GM23248 (cell line): ENCODE measurements at regions not wholly inside any gene's neighbourhood (a gene's known extent, or its start where the extent isn't known, plus 50 kb on each side); places are given as distances from the start of the nearest gene placed in this dataset.

Source experiments
- DNase-seq: peaks from one replicate; pipeline ENCODE4 v3.0.0-alpha.2; 2015
- H2AFZ ChIP-seq: fragments of 200-600 bp; sonication (generic); 2 replicates; pipeline ENCODE4 v1.6.1; 2016; ENCODE audit warnings: antibody characterized with exemption
- H3F3A ChIP-seq: fragments of 200-600 bp; sonication (generic); 2 replicates; pipeline ENCODE4 v1.6.1; 2016; ENCODE audit warnings: mild to moderate bottlenecking, antibody characterized with exemption, mixed run types; ENCODE audit not compliant: insufficient read depth
- H3K27ac ChIP-seq: fragments of 200-600 bp; sonication (generic); 2 replicates; pipeline ENCODE4 v1.5.1; 2016; ENCODE audit warnings: mild to moderate bottlenecking
- H3K27me3 ChIP-seq: fragments of 200-600 bp; sonication (generic); replicated peaks from 2 replicates; pipeline ENCODE4 v1.6.1; 2016; ENCODE audit warnings: mild to moderate bottlenecking; ENCODE audit not compliant: insufficient read depth
- H3K36me3 ChIP-seq: fragments of 200-600 bp; sonication (generic); 2 replicates; pipeline ENCODE4 v1.6.1; 2016; ENCODE audit warnings: low read depth, mild to moderate bottlenecking
- H3K4me1 ChIP-seq: fragments of 200-600 bp; sonication (generic); 2 replicates; pipeline ENCODE4 v1.6.1; 2016; ENCODE audit warnings: mild to moderate bottlenecking; ENCODE audit not compliant: insufficient read depth
- H3K4me2 ChIP-seq: fragments of 200-600 bp; sonication (generic); one replicate; pipeline ENCODE4 v1.6.1; 2016; ENCODE audit warnings: mild to moderate bottlenecking; ENCODE audit not compliant: unreplicated experiment
- H3K4me3 ChIP-seq: fragments of 200-600 bp; sonication (generic); 2 replicates; pipeline ENCODE4 v1.5.1; 2016; ENCODE audit warnings: mild to moderate bottlenecking
- H3K79me2 ChIP-seq: fragments of 200-600 bp; sonication (generic); 2 replicates; pipeline ENCODE4 v1.6.1; 2016; ENCODE audit warnings: mild to moderate bottlenecking; ENCODE audit not compliant: insufficient read depth
- H3K9ac ChIP-seq: fragments of 200-600 bp; sonication (generic); 2 replicates; pipeline ENCODE4 v1.6.1; 2016; ENCODE audit warnings: mild to moderate bottlenecking
- H3K9me2 ChIP-seq: fragments of 200-600 bp; sonication (generic); 2 replicates; pipeline ENCODE4 v1.6.1; 2016; ENCODE audit warnings: mixed run types, mild to moderate bottlenecking, moderate library complexity; ENCODE audit not compliant: insufficient read depth
- H3K9me3 ChIP-seq: fragments of 200-600 bp; sonication (generic); one replicate; pipeline ENCODE4 v1.6.1; 2017; ENCODE audit warnings: low read depth
- H4K20me1 ChIP-seq: fragments of 200-600 bp; sonication (generic); 2 replicates; pipeline ENCODE4 v1.6.0; 2016; ENCODE audit not compliant: insufficient read depth
- EZH2 ChIP-seq: fragments of 200-600 bp; sonication (generic); IDR thresholded peaks from 2 replicates; pipeline ENCODE4 v1.6.1; 2018; ENCODE audit warnings: antibody characterized with exemption, mild to moderate bottlenecking; ENCODE audit not compliant: insufficient read depth, poor library complexity, severe bottlenecking
- EZH2phosphoT487 ChIP-seq: fragments of 200-600 bp; sonication (generic); IDR thresholded peaks from 2 replicates; pipeline ENCODE4 v1.6.1; 2018; ENCODE audit warnings: antibody characterized with exemption, moderate library complexity, mild to moderate bottlenecking, low read depth; ENCODE audit not compliant: insufficient read depth
- WGBS, 2 experiments: methylation state at CpG; one replicate each; pipeline ENCODE4 v1.1.6; 2015 to 2017; ENCODE audit warnings: low lambda C conversion rate in 2 of 2, low coverage in 1 of 2; ENCODE audit errors: missing lambda C conversion rate in 2 of 2; 5-methylcytosine and 5-hydroxymethylcytosine counted together
- in situ Hi-C: fragments of 300-500 bp; cut with MboI; formaldehyde crosslinking; loops from 2 replicates; pipeline ENCODE4 v1.15.0; 2020

- Histone ChIP-seq H3K27ac (no peak overlapping the region), H3K79me2 (no peaks in the 10 kb centered on the region), H3K4me2 (no peak overlapping the region), H3K9ac (no peak overlapping the region), H3F3A (no peaks in the 10 kb centered on the region), H3K9me2 (no peaks in the 10 kb centered on the region), H3K27me3 (no peaks in the 10 kb centered on the region), H2AFZ (no peak overlapping the region), H3K4me1 (no peaks in the 10 kb centered on the region), H3K36me3 (no peaks in the 10 kb centered on the region), H3K9me3 (no peaks in the 10 kb centered on the region), H3K4me3 (no peak overlapping the region), H4K20me1 (no peaks in the 10 kb centered on the region)
- TF ChIP-seq EZH2phosphoT487 (no peak), EZH2 (no peak)
- 10 to 14% methylated on average over 2 of the region's 2 CpGs for WGBS, 2 experiments
- DNase-seq = no peak
- in situ Hi-C loops = no loop called here
These were observed 391.0 kb downstream of the SOX11 start for GRCh38 chr2:6083136-6083535.

- H2AFZ ChIP-seq = no peak overlapping the region
- no peaks in the 10 kb centered on the region for H3K79me2 ChIP-seq
- in situ Hi-C loops = no loop called here
- no peaks in the 10 kb centered on the region for H4K20me1 ChIP-seq
- H3K9me2 ChIP-seq = no peaks in the 10 kb centered on the region
- no peaks in the 10 kb centered on the region for H3K9me3 ChIP-seq
- no peak overlapping the region for H3K4me2 ChIP-seq
- no peak overlapping the region for H3K27ac ChIP-seq
- no peaks in the 10 kb centered on the region for H3F3A ChIP-seq
- no peak overlapping the region for H3K9ac ChIP-seq
- H3K27me3 ChIP-seq = no peaks in the 10 kb centered on the region
- WGBS, 2 experiments = 5 to 7% methylated on average over 3 of the region's 3 CpGs
- no peaks in the 10 kb centered on the region for H3K4me1 ChIP-seq
- TF ChIP-seq EZH2phosphoT487 = no peak
- no peak for TF ChIP-seq EZH2
- no peak for DNase-seq
- no peaks in the 10 kb centered on the region for H3K36me3 ChIP-seq
- no peak overlapping the region for H3K4me3 ChIP-seq
These were observed 397.3 kb downstream of the SOX11 start for GRCh38 chr2:6089474-6089873.

- no peak overlapping the region for H3K9ac ChIP-seq
- H3K4me2 ChIP-seq = no peak overlapping the region
- no peaks in the 10 kb centered on the region for H3K36me3 ChIP-seq
- no peak overlapping the region for H3K27ac ChIP-seq
- 30 to 32% methylated on average over 3 of the region's 3 CpGs for WGBS, 2 experiments
- DNase-seq = no peak
- TF ChIP-seq EZH2 (no peak), EZH2phosphoT487 (no peak)
- H2AFZ ChIP-seq = no peak overlapping the region
- H3K4me3 ChIP-seq = no peak overlapping the region
- no peaks in the 10 kb centered on the region for H3K79me2 ChIP-seq
- in situ Hi-C loops = no loop called here
- no peaks in the 10 kb centered on the region for H3K27me3 ChIP-seq
- no peaks in the 10 kb centered on the region for H3K9me2 ChIP-seq
- H3F3A ChIP-seq = no peaks in the 10 kb centered on the region
- no peaks in the 10 kb centered on the region for H4K20me1 ChIP-seq
- no peaks in the 10 kb centered on the region for H3K9me3 ChIP-seq
- no peaks in the 10 kb centered on the region for H3K4me1 ChIP-seq
These were observed 411.2 kb downstream of the SOX11 start for GRCh38 chr2:6103372-6103771.

GRCh38 chr2:6103949-6104348 lies 411.8 kb downstream of the SOX11 start:
- no peaks in the 10 kb centered on the region for H3K9me2 ChIP-seq
- no peak overlapping the region for H3K27ac ChIP-seq
- no peak for DNase-seq
- H3K9ac ChIP-seq = no peak overlapping the region
- H3K27me3 ChIP-seq = no peaks in the 10 kb centered on the region
- H3K4me1 ChIP-seq = no peaks in the 10 kb centered on the region
- in situ Hi-C loops = no loop called here
- no peaks in the 10 kb centered on the region for H3F3A ChIP-seq
- H4K20me1 ChIP-seq = no peaks in the 10 kb centered on the region
- 29 to 47% methylated on average over 3 of the region's 3 CpGs for WGBS, 2 experiments
- no peaks in the 10 kb centered on the region for H3K36me3 ChIP-seq
- no peak overlapping the region for H3K4me2 ChIP-seq
- no peaks in the 10 kb centered on the region for H3K79me2 ChIP-seq
- H3K4me3 ChIP-seq = no peak overlapping the region
- H2AFZ ChIP-seq = no peak overlapping the region
- TF ChIP-seq EZH2phosphoT487 (no peak), EZH2 (no peak)
- H3K9me3 ChIP-seq = no peaks in the 10 kb centered on the region

DNA sequence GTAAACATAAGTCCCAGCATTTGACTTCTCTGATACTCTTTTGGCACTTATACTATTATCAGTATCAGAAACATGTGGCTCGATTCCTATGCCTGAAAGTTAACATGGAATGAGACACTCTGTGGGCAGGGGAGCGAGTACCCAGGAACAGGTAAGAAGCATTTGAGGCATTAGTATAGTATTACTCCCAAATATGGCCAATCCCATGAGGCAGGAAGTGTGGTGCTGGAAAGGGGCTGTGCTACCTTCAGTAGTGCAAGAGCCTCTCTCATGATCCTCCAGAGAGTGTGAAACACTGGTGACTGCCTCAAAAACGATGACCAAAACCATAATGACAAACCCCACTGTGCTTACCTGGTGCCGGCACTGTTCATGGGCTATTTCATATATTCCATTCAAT lies 415.1 kb downstream of the SOX11 start:
- Histone ChIP-seq H3K4me3 (no peak overlapping the region), H3F3A (no peaks in the 10 kb centered on the region), H3K9me3 (no peaks in the 10 kb centered on the region), H3K9ac (no peak overlapping the region), H3K4me1 (no peaks in the 10 kb centered on the region), H3K27ac (no peak overlapping the region), H3K36me3 (no peaks in the 10 kb centered on the region), H3K79me2 (no peaks in the 10 kb centered on the region), H3K27me3 (no peaks in the 10 kb centered on the region), H3K9me2 (no peaks in the 10 kb centered on the region), H2AFZ (no peak overlapping the region), H4K20me1 (no peaks in the 10 kb centered on the region), H3K4me2 (no peak overlapping the region)
- DNase-seq = no peak
- 27 to 31% methylated on average over 4 of the region's 4 CpGs for WGBS, 2 experiments
- TF ChIP-seq EZH2phosphoT487 (no peak), EZH2 (no peak)
- in situ Hi-C loops = no loop called here
